ENCODE measurements at regions not wholly inside any gene's neighbourhood (a gene's known extent, or its start where the extent isn't known, plus 50 kb on each side); places are given as distances from the start of the nearest gene placed in this dataset.

DNA sequence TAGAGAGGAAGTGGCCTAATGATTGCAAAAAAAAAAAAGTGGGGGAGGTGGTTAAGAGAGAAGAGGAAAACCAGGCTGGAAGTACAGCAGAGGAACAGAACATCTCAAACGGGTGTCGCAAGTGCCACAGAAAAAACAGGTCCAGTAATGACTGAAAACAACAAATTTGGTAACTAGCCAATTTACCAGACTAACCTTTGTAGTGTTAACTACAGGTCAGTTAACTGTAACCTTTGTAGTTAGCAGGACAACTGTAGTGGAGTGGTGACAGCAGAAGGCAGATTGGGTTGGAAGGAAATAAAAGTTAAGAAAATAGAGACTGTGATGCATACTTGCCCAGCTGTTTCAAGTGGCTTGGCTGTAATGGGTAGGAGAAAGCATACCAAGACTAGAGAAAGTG is 91.4 kb upstream of the CHST9 start:
- H3K9me3 ChIP-seq (ENCODE audit: insufficient read depth, low read depth): no peaks in the 10 kb centered on the region
- H3K27ac ChIP-seq: no peak overlapping the region
- no peaks in the 10 kb centered on the region for H3K79me2 ChIP-seq (ENCODE audit: low read depth)
- CTCF ChIA-PET: no interaction called here
- H3K4me2 ChIP-seq: no peak overlapping the region
- POLR2A ChIA-PET (ENCODE audit: unreplicated experiment): no interaction called here
- H3K4me3 ChIP-seq: no peak overlapping the region
- H4K20me1 ChIP-seq (ENCODE audit: insufficient read depth): no peaks in the 10 kb centered on the region
- H3K4me1 ChIP-seq (replicated peaks; ENCODE audit: insufficient read depth): no peaks in the 10 kb centered on the region
- H2AFZ ChIP-seq: no peak overlapping the region
- no peaks in the 10 kb centered on the region for H3K36me3 ChIP-seq (ENCODE audit: low read depth)
- BruUV-seq (replicated peaks): no TSS peak
- H3K27me3 ChIP-seq (ENCODE audit: insufficient read depth, low read depth): no peaks in the 10 kb centered on the region
- no peak for TF ChIP-seq EZH2 (IDR thresholded peaks at IDR 0.05; ENCODE audit: low read depth)
- TF ChIP-seq, protein P1, sequence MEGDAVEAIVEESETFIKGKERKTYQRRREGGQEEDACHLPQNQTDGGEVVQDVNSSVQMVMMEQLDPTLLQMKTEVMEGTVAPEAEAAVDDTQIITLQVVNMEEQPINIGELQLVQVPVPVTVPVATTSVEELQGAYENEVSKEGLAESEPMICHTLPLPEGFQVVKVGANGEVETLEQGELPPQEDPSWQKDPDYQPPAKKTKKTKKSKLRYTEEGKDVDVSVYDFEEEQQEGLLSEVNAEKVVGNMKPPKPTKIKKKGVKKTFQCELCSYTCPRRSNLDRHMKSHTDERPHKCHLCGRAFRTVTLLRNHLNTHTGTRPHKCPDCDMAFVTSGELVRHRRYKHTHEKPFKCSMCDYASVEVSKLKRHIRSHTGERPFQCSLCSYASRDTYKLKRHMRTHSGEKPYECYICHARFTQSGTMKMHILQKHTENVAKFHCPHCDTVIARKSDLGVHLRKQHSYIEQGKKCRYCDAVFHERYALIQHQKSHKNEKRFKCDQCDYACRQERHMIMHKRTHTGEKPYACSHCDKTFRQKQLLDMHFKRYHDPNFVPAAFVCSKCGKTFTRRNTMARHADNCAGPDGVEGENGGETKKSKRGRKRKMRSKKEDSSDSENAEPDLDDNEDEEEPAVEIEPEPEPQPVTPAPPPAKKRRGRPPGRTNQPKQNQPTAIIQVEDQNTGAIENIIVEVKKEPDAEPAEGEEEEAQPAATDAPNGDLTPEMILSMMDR (conservative IDR thresholded peaks at IDR 0.05): no peak
- intact Hi-C loops (cut with micrococcal nuclease; ENCODE audit: unreplicated experiment): no loop called here
- no peak for DNase-seq
- no peaks in the 10 kb centered on the region for H3K9me2 ChIP-seq (ENCODE audit: insufficient read depth)
- no peaks in the 10 kb centered on the region for H3F3A ChIP-seq (ENCODE audit: insufficient read depth, low read depth)

DNA sequence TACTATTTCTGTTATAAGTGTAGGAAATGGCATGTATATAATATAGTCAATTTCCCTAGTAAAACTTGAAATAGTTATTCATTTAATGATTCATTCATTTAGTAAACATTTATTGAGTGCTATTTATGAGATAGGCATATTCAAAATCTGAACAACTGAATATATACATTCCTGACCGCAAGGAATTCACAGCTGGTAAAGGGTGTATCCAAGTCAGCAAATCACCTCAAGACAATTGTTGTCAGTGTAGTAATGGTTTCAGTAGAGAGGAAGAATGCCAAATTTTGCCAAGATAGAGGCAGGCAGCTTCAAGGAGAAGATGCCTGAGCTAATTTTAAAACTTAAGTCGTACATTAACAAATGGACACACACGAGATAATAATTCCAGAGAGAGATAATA is 89.8 kb upstream of the CHST9 start:
- Histone ChIP-seq H3K27ac (no peak overlapping the region), H3K4me3 (no peak overlapping the region), H3K9me2 (ENCODE audit: insufficient read depth) (no peaks in the 10 kb centered on the region), H2AFZ (no peak overlapping the region), H3K9me3 (ENCODE audit: insufficient read depth, low read depth) (no peaks in the 10 kb centered on the region), H3F3A (ENCODE audit: insufficient read depth, low read depth) (no peaks in the 10 kb centered on the region), H3K27me3 (ENCODE audit: insufficient read depth, low read depth) (no peaks in the 10 kb centered on the region), H3K79me2 (ENCODE audit: low read depth) (no peaks in the 10 kb centered on the region), H3K4me2 (no peak overlapping the region), H3K36me3 (ENCODE audit: low read depth) (no peaks in the 10 kb centered on the region), H3K4me1 (replicated peaks; ENCODE audit: insufficient read depth) (no peaks in the 10 kb centered on the region), H4K20me1 (ENCODE audit: insufficient read depth) (no peaks in the 10 kb centered on the region)
- no TSS peak for BruUV-seq (replicated peaks)
- POLR2A ChIA-PET (ENCODE audit: unreplicated experiment): no interaction called here
- DNase-seq: no peak
- intact Hi-C loops (cut with micrococcal nuclease; ENCODE audit: unreplicated experiment): no loop called here
- TF ChIP-seq, protein P1 (conservative IDR thresholded peaks at IDR 0.05): no peak
- no peak for TF ChIP-seq EZH2 (IDR thresholded peaks at IDR 0.05; ENCODE audit: low read depth)
- CTCF ChIA-PET: no interaction called here

DNA sequence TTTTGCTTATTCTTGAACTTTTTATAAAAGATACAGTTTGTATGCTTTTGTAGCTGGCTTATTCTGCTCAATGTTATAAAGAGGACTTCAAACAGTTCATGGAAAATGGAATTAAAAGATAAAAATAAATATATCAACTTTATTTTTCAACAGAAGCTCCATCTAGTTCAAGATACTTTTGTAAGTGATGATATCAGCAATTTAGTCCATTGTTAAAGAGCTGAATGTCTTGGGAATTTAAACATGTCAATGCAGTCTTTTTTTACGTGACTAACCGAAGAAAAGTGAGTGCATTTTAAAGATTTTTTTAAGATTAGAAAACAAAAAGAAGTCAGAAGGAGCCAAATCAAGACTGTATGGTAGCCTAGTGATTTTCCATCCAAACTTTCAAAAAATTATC is 85.4 kb upstream of the CHST9 start:
- CTCF ChIA-PET: no interaction called here
- H3K4me2 ChIP-seq: no peak overlapping the region
- no peak for TF ChIP-seq EZH2 (IDR thresholded peaks at IDR 0.05; ENCODE audit: low read depth)
- TF ChIP-seq, protein P1 (conservative IDR thresholded peaks at IDR 0.05): no peak

More for the DNA sequence above, 85.4 kb upstream of the CHST9 start:
- DNase-seq: no peak
- Histone ChIP-seq H3K27ac (no peak overlapping the region), H3K27me3 (ENCODE audit: insufficient read depth, low read depth) (no peaks in the 10 kb centered on the region), H4K20me1 (ENCODE audit: insufficient read depth) (no peaks in the 10 kb centered on the region), H3K9me3 (ENCODE audit: insufficient read depth, low read depth) (no peaks in the 10 kb centered on the region), H3K36me3 (ENCODE audit: low read depth) (no peaks in the 10 kb centered on the region), H3K9me2 (ENCODE audit: insufficient read depth) (no peaks in the 10 kb centered on the region), H3K4me3 (no peak overlapping the region), H3F3A (ENCODE audit: insufficient read depth, low read depth) (no peaks in the 10 kb centered on the region), H3K4me1 (replicated peaks; ENCODE audit: insufficient read depth) (no peaks in the 10 kb centered on the region), H3K79me2 (ENCODE audit: low read depth) (no peaks in the 10 kb centered on the region), H2AFZ (no peak overlapping the region)
- POLR2A ChIA-PET (ENCODE audit: unreplicated experiment): no interaction called here
- no TSS peak for BruUV-seq (replicated peaks)
- intact Hi-C loops (cut with micrococcal nuclease; ENCODE audit: unreplicated experiment): no loop called here

All from PC-9 (cell line).